GM18907 (cell line): ENCODE measurements at regions not wholly inside any gene's neighbourhood (a gene's known extent, or its start where the extent isn't known, plus 50 kb on each side); places are given as distances from the start of the nearest gene placed in this dataset.

Experiments used
- ATAC-seq: cut with Tn5 transposase; IDR thresholded peaks from one replicate; pipeline ENCODE4 v1.9.1; 2021; ENCODE audit warnings: mild to moderate bottlenecking, moderate library complexity; ENCODE audit not compliant: unreplicated experiment

DNA sequence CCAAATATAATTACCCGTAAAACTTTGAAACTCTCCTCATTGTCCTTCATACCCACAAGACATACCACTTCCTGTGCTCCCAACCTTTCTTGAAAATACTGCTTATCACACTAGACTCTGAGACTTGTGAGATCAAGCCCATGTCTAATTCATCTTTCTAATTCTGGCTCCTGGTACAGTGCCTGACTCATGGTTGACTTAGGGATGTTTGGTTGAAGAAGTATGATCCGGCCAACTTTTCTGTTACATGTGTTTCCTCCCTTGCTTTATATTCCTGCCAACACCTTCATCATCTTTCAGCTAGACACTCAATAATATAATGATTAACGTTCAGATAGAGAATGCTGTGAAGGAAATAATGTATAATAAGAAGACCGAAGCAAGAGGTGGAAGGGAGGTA lies 58.2 kb downstream of the MEX3B start:
- ATAC-seq: no peak

DNA sequence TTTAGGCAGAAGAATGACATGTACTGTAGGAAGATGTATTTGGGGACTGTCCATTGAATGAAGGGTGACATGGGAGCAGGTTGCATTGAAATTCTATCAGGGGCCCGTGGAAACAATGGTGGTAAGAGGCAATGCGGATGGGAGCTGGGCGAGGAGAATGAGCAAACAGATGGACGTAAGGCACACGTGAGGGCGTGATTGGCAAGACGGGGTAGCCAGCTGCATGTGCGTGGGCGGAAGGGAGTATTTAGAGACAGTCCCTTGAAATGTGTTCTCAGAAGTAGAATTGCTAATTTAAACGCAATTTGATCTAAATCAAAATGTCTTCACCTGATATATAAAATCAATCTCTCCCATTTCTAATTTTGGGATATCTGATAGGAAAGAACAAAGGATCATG lies 62.3 kb downstream of the MEX3B start:
- no peak for ATAC-seq

DNA sequence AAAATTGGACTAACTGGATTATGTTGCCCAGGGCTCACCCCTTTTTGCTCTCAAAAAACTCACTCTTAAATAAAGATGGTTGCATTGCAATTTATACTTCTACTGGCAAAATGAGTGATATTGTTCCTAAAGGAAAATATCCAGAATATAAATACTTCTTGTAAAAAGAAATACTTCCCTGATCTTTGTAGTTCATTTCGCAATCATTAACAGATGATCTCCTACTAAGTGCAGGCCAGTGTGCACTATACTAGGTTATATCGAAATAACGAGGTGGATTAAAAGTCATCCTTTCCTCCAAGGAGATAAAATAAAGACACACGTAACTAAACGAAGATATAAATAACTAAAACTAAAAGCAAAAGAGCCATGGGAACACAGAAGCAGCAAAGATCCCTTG lies 63.0 kb downstream of the MEX3B start:
- no peak for ATAC-seq

DNA sequence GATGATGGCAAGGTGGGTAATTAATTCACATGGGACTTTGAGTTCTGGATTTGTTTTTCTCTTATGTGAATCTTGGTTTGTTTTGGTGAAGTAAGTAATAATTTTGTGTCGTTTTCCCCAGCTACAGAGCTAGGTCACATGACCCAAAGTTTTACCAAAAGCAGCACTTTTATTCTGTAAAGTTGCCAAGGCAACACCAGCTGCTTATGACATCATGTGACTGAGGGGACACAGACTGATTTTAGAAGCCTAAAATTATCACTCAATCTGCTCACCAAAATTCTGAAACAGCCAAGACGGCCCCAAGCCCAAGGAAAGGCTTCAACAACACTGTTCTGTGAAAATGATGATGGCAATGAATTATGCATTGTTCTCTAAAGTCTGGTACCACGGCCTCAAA lies 63.9 kb downstream of the MEX3B start:
- ATAC-seq: no peak

DNA sequence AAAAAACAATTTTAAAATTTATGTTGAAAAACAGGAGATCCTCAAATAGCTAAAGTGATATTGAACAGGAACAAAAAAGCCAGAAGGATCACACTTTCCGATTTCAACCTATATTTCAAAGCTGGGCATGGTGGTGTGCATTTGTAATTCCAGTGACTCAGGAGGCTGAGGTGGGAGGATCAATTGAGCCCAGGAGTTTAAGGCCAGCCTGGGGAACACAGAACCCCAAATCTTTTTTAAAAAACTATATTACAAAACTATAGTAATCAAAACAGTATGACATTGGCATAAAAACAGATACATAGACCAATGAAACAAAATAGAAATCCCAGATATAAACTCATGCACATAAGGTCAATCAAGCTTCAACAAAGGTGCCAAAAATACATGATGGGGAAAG lies 68.4 kb downstream of the MEX3B start:
- ATAC-seq: no peak

DNA sequence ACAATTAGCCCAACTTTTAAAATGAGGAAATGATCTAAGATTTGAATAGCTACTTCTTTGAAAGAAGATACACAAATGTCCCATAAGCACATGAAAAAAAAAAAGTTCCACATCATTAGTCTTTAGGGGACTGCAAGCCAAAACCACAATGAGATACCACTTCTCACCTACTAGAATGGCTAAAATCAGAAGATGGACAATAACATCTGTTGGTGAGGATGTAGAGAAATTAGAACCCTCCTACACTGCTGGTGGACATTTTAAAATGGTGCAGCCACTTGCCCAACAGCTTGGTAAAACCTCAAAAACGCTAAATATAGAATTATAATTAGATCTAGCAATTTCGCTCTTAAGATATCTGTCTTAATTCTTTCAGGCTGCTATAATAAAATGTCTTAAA lies 77.1 kb downstream of the MEX3B start:
- no peak for ATAC-seq

DNA sequence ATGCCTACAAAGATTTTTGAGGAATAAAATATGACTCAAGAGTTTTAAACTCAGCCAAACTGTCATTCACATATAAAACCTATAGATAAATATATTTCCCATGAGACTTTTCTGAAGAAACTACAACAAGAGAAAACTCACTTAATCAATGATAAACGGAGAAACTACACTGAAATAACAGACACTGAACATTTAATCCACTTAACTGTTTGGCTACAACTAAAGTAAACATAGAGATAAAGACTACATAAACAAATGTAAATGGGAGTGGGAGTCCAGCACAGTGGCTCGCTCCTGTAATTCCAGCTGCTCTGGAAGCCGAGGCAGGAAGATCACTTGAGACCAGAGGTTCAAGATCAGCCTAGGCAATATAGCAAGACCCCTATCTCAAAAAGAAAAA lies 79.2 kb downstream of the MEX3B start:
- no peak for ATAC-seq

DNA sequence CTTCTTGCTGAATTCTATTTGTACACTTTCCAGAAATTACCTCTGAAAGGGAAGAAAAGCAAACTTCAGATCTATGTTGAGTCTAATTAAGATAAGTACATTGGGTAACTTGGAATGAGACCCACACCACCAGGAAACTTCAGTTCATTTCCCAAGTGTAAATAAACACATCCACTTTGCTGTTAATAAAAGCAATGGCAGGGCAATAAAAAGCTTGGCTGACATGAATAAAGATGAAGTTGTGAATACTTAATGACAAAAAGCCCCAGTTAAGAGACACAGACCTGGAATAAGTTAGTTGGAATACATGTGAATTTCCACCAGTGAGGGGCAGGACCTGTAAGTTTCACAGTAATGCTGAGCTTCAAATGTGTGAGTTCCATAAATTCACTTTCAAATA lies 83.3 kb downstream of the MEX3B start:
- ATAC-seq: no peak

DNA sequence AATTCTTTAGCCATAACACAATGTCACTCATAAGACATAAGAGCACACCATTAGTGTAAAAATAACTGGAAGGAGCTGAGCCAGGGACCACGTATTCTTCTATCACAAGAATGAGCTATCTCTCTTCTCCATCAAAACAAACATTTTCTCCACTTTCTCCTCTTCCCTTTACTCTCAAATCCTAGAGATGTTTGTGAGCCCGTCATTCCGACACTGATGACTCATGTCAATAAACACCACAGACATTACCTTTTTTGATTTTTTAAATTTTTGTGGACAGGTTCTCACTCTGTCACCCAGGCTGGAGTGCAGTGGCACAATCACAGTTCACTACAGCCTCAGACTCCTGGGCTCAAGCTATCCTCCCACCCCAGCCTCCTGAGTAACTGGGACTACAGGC lies 86.6 kb downstream of the MEX3B start:
- ATAC-seq: no peak

DNA sequence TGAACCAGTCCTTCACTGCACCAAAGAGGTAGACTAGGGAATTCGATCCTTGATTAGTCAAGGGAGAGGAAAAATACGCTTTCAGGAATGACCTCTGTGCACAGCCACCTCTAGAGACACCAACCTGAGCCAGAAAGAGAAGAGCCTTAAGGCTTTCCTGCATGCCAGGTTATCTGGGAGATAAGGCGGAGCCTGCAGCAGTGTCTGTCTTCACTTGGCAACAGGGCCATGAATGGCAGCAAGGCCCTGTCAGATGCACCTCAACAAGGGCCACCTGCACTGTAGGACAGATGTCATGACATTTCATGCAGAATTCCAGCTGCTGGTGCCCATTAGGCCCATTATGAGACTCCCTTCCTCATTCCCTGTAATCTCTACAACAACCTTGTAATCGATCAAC lies 88.1 kb downstream of the MEX3B start:
- no peak for ATAC-seq

DNA sequence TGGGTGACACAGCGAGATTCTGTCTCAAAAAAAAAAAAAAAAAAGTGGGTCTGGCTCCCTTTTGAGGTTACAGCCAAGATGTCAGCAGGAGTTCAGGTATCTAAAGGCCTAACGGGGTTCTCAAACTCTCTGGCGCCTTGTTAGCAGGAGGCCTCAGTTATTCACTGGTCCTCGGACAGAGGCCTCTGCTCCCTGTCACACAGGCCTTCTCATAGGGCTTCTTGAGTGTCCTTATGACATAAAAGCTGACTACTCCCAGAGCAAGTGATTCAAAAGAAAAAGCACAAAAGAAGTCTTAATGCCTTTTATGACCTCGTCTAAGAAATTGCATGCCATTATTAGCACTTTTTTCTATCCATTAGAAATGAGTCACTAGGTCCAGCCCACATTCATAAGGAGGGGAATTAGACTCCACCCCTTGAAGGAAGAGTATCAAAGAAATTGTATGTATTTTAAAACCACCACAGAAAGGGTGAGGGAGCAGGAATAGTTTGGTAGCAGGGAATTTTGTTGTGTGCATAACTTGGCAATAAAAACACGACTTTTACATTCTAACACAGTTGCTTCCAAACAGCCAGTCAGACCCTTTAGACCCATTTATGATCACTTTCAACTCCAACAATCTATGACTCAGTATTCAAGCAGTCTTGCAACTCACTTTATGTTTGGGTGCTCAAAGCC lies 90.3 kb downstream of the MEX3B start:
- no peak for ATAC-seq

DNA sequence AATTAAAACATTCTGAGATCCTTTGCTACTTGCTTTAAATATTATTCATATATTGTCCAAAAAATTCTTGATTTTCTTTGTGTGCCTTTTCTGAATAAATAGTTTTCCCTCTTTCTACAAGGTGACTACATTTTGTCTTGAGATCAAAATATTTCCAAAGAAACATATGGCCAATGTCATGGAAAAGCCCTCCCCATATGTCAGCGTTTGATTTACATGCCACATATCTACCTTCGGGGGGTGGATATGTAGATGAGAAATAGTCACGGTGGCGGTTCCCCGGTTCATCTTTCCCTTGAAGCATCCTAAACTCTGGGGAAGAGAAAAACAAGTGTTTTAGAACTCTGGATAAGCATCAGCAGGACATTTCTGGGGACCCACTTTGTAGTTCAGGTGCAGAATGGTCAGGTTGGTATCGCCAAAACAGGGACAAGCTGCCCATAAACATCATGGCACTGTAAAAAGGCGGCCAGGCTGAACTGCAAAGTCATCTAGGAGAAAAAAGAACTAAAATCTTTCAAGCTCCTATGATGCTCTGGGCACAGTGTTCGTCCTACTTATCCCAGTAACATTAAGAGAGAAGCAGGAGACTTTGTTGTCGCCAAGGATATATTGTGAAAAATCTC lies 91.5 kb downstream of the MEX3B start:
- no peak for ATAC-seq

DNA sequence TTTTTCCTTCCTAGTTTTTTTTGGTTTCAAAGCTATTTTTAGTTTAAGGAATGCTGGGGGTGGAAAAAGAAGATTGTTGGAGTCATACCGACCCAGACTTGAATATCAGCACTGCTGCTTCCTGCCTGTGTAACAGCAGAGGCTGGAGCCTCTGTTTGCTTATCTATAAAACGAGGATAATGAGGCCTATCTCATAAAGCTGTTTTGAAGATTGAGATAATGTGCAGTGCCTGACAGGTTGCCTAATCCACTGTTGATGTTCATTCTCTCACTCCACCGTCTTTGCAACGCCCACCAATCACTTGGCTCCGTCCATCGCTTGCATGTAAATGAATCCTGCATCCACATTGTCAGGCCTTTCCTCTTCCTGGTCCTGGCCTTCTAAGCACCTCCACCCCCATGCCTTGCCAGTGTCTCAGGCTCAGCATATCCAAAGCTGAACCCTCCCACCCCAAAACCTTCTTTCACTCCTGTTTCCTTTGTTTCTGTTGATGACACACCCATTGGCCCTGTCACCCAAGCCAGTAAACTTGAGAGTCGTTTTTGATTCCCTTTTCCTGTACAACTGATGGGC lies 94.9 kb downstream of the MEX3B start:
- ATAC-seq: no peak

DNA sequence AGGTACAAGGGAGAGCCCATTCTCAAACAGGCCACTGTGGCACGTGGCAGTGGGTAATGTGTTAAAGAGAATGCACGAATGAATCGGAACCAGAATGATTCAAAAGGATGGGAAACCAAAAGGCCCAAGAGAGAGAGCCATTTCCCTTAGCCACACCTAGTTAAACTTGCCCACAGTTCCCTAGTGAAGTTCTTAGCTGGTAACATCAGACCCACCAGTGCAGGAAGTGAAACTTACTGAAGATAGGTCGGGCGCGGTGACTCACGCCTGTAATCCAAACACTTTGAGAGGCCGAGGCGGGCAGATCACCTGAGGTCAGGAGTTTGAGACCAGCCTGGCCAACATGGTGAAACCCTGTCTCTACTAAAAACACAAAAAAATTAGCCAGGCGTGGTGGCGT lies 97.1 kb downstream of the MEX3B start:
- ATAC-seq: no peak

DNA sequence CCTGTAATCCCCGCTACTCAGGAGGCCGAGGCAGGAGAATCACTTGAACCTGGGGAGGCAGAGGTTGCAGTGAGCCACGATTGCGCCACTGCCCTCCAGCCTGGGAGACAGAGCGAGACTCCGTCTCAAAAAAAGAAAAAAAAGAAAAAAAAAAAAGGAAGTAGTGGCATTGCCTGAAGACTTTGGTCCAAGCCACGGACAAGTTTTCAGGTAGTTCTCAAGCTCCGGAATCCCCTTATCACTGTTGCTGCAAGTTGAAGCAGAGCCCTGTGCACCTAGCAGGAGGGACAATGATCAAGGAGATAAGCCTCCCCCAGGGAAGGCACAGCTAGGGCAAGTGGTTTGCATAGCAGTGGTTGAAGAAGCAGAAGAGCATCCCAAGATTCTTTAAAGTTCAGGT lies 97.6 kb downstream of the MEX3B start:
- ATAC-seq: no peak

DNA sequence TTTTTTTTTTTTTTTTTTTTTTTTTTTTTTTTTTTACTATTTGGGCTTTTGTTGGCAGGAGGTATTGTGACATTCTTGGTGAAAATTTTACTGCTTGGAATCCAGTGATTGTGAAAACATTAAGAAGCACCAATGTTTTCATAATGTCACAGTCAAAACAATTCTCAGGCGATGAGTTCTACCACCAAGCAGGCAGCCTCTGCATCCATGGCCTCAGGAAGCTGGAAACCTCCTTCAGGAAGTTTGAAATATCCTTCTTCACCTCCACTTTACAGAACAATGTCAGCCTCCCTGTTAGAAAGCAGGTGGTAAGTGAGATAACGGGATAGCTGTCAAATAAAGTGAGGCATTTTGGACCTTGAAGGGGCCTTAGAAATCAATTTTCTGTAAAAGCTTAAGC lies 98.3 kb downstream of the MEX3B start:
- ATAC-seq: no peak

DNA sequence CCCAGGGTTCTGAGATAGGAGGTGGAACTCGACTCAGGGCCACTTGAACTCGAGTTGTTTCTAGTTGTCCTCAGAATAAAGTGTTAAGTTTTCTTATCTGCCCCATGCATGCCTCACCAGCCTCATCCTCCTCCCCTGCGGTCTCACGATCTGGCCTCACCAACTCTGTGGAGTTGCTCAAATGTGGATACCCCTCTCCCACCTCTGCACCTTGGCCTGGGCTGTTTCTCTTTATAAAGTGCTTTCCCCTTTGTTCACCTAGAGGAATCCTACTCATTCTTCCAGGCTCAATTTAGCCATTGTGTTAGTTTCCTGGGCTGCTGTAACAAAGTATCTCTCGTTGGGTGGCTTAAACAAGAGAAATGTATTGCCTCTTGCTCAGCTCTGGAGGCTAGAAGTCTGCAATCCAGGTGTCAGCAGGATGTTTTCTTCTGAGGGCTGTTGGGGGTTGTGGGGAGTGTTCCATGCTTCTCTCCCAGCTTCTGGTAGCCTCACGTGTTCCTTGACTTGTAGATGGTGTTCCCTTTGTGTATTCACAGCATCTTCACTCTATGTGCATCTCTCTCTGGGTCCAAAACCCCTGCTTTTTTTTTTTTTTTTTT lies 100.7 kb downstream of the MEX3B start:
- no peak for ATAC-seq

DNA sequence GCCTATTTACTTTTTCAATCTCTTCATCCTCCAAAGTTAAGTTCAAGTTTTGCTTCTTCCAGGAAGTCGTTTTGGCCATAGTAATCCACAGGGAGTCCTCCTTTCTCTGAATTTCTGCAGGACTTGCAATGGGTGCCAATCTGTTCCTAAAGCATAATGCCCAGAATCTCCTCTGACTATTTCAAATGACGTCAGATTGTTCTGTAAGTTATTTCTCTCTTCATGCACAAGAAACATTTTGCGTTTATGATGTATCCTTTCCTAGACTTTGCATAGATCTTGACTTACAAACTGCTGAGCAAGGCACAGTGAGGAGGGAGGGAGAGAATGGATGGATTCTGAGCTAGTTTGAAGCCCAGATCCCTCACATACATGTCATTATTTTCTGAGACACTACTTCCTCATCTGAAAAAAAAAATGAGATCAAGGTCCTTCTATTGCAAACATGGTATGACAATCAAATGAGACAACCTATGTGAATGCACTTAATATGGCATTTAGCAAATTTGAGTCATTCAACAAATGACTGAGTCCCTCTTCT lies 103.1 kb downstream of the MEX3B start:
- no peak for ATAC-seq

DNA sequence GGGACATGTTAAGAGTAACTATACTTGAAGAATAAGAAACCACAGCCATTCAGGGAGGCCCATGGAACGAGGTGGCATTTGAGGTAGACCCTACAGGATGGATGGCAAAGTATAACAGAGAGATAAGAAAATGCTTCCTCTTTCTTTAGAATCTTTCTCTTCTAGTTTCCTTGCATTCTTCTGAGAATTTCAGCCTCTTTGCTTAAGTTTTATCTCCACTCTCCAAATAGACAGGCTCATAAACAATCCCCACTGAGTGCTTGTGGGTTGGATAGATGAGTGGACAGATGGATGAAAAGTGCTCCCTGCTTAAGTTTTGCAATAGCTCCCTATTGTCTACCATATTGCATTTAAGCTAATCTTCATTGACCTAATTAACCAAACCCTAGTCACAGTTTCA lies 103.7 kb downstream of the MEX3B start:
- ATAC-seq: no peak

DNA sequence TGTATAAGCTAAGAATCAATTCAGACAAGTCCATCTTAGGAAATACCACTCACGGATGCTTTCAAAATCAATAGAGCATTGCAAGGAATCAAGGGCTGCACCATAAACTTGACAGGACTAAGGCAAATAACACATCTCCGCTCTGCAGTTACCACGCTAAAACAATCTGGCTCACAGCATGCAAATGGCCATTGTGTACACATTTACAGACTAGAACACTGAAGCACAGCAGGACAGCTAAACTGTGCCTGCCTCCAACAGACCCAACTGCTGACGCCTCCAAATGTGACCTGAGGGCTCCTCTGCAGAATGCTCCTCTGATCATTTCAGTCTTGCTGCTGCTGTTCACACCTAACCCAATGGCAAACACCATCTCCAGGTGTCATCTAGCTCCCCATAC lies 104.3 kb downstream of the MEX3B start:
- ATAC-seq: no peak

DNA sequence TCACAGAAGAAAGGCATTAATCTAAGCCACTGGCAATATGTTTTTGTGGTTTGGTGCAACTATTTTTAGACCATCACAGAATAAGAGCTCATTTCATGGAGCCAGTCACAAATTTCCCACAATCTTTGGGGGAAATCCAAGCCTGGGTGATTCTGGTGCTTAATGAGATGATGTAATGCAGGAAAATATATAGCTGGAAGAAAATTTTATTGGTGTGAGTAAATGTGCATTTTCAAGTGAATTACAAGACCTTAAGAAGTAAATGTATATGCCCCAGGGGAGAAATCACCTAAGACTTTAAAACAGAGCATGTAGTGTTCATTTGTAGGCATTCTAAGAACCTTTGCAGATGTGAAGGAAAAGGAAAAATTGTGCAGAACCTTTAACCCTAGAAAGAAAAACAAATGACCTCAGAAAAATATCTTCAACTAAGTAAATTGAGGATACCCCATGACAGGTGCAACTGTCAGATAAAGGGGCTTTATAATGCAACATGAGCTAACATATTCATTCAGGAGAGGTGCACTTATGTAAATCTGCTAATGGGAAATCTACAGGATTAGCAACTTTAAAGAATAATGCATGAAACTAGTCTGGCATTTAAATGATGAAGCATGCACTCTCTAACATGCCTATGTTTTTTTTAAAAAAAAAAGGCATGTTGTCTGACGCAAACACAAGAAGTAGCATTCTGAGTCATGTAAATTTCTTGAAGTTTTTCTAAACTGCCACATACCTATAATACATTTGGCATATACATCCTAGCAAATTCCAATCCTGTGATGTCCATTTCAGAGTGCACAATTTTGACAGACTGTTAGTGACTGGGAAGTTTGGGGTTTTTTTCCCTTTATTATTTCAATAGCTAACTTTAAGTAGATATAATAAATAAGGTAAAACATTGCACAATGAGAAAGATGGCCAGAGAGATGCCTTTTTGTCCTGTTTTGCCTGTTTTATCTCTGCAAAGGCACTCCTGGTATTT lies 105.1 kb downstream of the MEX3B start:
- ATAC-seq: no peak
